Ecto neural progenitor cell (in vitro differentiated cells): ENCODE measurements at regions not wholly inside any gene's neighbourhood (a gene's known extent, or its start where the extent isn't known, plus 50 kb on each side); places are given as distances from the start of the nearest gene placed in this dataset.

ENCODE experiments used
- DNase-seq: peaks from one replicate; pipeline ENCODE4 v3.0.0-alpha.2; 2018; ENCODE audit warnings: low spot score

- no peak for DNase-seq
Observed at GRCh38 chr9:80223897-80224296, 652.1 kb downstream of the TLE4 start.

- DNase-seq: no peak
Observed at GRCh38 chr9:80222466-80223169, 650.9 kb downstream of the TLE4 start.

- no peak for DNase-seq
Observed at GRCh38 chr9:80218328-80218727, 646.6 kb downstream of the TLE4 start.

GRCh38 chr9:80213613-80214012 lies 641.8 kb downstream of the TLE4 start:
- DNase-seq: no peak

GRCh38 chr9:80208696-80209095 lies 636.9 kb downstream of the TLE4 start:
- DNase-seq: no peak

GRCh38 chr9:80204054-80204453 lies 632.3 kb downstream of the TLE4 start:
- no peak for DNase-seq

- no peak for DNase-seq
Observed at GRCh38 chr9:80197661-80198060, 625.9 kb downstream of the TLE4 start.

GRCh38 chr9:80191108-80191507 lies 619.3 kb downstream of the TLE4 start:
- DNase-seq: no peak

GRCh38 chr9:80188579-80188978 lies 616.8 kb downstream of the TLE4 start:
- no peak for DNase-seq

GRCh38 chr9:80185112-80185738 lies 613.5 kb downstream of the TLE4 start:
- no peak for DNase-seq

GRCh38 chr9:80177949-80178480 lies 606.2 kb downstream of the TLE4 start:
- DNase-seq: no peak

GRCh38 chr9:80175286-80176150 lies 603.8 kb downstream of the TLE4 start:
- no peak for DNase-seq

GRCh38 chr9:80163889-80164288 lies 592.1 kb downstream of the TLE4 start:
- DNase-seq: no peak

- DNase-seq: no peak
Observed at GRCh38 chr9:80158554-80159170, 586.9 kb downstream of the TLE4 start.

GRCh38 chr9:80158131-80158530 lies 586.4 kb downstream of the TLE4 start:
- no peak for DNase-seq

- DNase-seq: no peak
Observed at GRCh38 chr9:80157561-80157983, 585.8 kb downstream of the TLE4 start.

- no peak for DNase-seq
Observed at GRCh38 chr9:80156756-80157472, 585.1 kb downstream of the TLE4 start.

GRCh38 chr9:80156262-80156661 lies 584.5 kb downstream of the TLE4 start:
- DNase-seq: no peak

GRCh38 chr9:80147866-80148265 lies 576.1 kb downstream of the TLE4 start:
- no peak for DNase-seq

- no peak for DNase-seq
Observed at GRCh38 chr9:80146466-80146865, 574.7 kb downstream of the TLE4 start.

- DNase-seq: no peak
Observed at GRCh38 chr9:80144856-80145255, 573.1 kb downstream of the TLE4 start.

GRCh38 chr9:80144406-80144805 lies 572.6 kb downstream of the TLE4 start:
- no peak for DNase-seq
